NCI-H82 treated with DMSO at 0.1 percent for 48 hours (cell line): ENCODE measurements at regions not wholly inside any gene's neighbourhood (a gene's known extent, or its start where the extent isn't known, plus 50 kb on each side); places are given as distances from the start of the nearest gene placed in this dataset.

ENCODE experiments used
- DNase-seq: peaks from one replicate; lab custom pipeline; 2025; ENCODE audit not compliant: unreplicated experiment; lab: John Stamatoyannopoulos, UW

GRCh38 chr12:107488666-107489065 lies 196.9 kb upstream of the PWP1 start:
- no peak for DNase-seq

GRCh38 chr12:107490010-107490409 lies 195.6 kb upstream of the PWP1 start:
- DNase-seq, result no peak

- no peak for DNase-seq
Measured at GRCh38 chr12:107491856-107492255, 193.7 kb upstream of the PWP1 start.

GRCh38 chr12:107492393-107493134 lies 193.0 kb upstream of the PWP1 start:
- no peak for DNase-seq

- DNase-seq, result no peak
Measured at GRCh38 chr12:107493135-107493494, 192.5 kb upstream of the PWP1 start.

- no peak for DNase-seq
Measured at GRCh38 chr12:107493666-107494065, 191.9 kb upstream of the PWP1 start.

GRCh38 chr12:107494331-107494730 lies 191.3 kb upstream of the PWP1 start:
- DNase-seq, result no peak

- no peak for DNase-seq
Measured at GRCh38 chr12:107495604-107496003, 190.0 kb upstream of the PWP1 start.

- no peak for DNase-seq
Measured at GRCh38 chr12:107497231-107497630, 188.4 kb upstream of the PWP1 start.

- DNase-seq, result no peak
Measured at GRCh38 chr12:107500307-107500706, 185.3 kb upstream of the PWP1 start.

- DNase-seq, result no peak
Measured at GRCh38 chr12:107501681-107502080, 183.9 kb upstream of the PWP1 start.

GRCh38 chr12:107503129-107503855 lies 182.3 kb upstream of the PWP1 start:
- DNase-seq, result no peak

GRCh38 chr12:107503887-107504885 lies 181.4 kb upstream of the PWP1 start:
- peak; percentile 42 for DNase-seq

GRCh38 chr12:107509421-107509820 lies 176.2 kb upstream of the PWP1 start:
- DNase-seq, result no peak

GRCh38 chr12:107510211-107510610 lies 175.4 kb upstream of the PWP1 start:
- DNase-seq, result no peak

GRCh38 chr12:107511292-107511691 lies 174.3 kb upstream of the PWP1 start:
- no peak for DNase-seq

GRCh38 chr12:107512391-107512790 lies 173.2 kb upstream of the PWP1 start:
- no peak for DNase-seq

GRCh38 chr12:107513184-107513583 lies 172.4 kb upstream of the PWP1 start:
- peak; percentile 81 for DNase-seq

GRCh38 chr12:107513636-107514400 lies 171.8 kb upstream of the PWP1 start:
- peak; percentile 79 for DNase-seq

GRCh38 chr12:107514887-107515445 lies 170.6 kb upstream of the PWP1 start:
- DNase-seq, result no peak
